ENCODE measurements at regions not wholly inside any gene's neighbourhood (a gene's known extent, or its start where the extent isn't known, plus 50 kb on each side); places are given as distances from the start of the nearest gene placed in this dataset.
"Not testable (repeated sequence)": the region's sequence is repeated elsewhere in the genome, so short reads cannot be mapped to it uniquely, and the experiment has no call there.

DNA sequence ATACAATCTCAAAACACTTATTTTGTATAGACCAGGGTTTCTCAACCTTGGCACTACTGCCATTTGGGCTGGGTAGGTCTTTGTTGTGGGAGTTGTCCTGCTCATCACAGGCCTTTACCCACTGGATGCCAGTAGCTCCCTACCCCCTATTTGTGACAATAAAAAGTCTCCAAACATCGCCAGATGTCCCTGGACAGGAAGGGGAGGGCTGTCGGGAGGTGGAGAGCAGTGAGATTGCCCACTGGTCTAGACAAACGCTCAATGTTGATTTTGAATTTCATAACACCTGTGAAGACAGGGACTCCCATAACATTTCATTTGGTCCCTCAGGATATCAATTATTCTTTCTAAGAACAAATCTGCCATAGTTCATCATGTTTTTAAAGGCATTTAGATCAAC is 151.7 kb upstream of the PTPRG start:
- WGBS, 2 donors: 72 to 83% methylated on average over 3 of the region's 3 CpGs
- no peaks in the 10 kb centered on the region for H3K4me1 ChIP-seq (ENCODE audit: control insufficient read depth in 5 of 5, insufficient read depth in 5 of 5, low read length in 5 of 5)
- H3K27me3 ChIP-seq (ENCODE audit: control insufficient read depth in 3 of 3, insufficient read depth in 3 of 3, low read length in 2 of 3): no peaks in the 10 kb centered on the region
- H3K4me3 ChIP-seq: no peak overlapping the region
- no peak for ATAC-seq (ENCODE audit: insufficient read depth, low FRiP score)
- no peak for DNase-seq
- no peaks in the 10 kb centered on the region for H3K9me3 ChIP-seq (ENCODE audit: control insufficient read depth in 4 of 4, insufficient read depth in 3 of 4, low read length in 3 of 4)
- TF ChIP-seq, protein P1, sequence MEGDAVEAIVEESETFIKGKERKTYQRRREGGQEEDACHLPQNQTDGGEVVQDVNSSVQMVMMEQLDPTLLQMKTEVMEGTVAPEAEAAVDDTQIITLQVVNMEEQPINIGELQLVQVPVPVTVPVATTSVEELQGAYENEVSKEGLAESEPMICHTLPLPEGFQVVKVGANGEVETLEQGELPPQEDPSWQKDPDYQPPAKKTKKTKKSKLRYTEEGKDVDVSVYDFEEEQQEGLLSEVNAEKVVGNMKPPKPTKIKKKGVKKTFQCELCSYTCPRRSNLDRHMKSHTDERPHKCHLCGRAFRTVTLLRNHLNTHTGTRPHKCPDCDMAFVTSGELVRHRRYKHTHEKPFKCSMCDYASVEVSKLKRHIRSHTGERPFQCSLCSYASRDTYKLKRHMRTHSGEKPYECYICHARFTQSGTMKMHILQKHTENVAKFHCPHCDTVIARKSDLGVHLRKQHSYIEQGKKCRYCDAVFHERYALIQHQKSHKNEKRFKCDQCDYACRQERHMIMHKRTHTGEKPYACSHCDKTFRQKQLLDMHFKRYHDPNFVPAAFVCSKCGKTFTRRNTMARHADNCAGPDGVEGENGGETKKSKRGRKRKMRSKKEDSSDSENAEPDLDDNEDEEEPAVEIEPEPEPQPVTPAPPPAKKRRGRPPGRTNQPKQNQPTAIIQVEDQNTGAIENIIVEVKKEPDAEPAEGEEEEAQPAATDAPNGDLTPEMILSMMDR (IDR thresholded peaks at IDR 0.05; ENCODE audit: control extremely low read depth, extremely low read depth): no peak
- no peaks in the 10 kb centered on the region for H3K36me3 ChIP-seq (ENCODE audit: control insufficient read depth in 4 of 4, insufficient read depth in 4 of 4, low read length in 4 of 4)
- no peak overlapping the region for H3K9ac ChIP-seq (ENCODE audit: insufficient read depth in 1 of 2, low read length in 2 of 2)
- H3K27ac ChIP-seq (ENCODE audit: low read depth in 1 of 2, low read length in 1 of 2): no peak overlapping the region

- not testable (repeated sequence) for H3K4me3 ChIP-seq; H3K4me1 ChIP-seq (ENCODE audit: control insufficient read depth in 5 of 5, insufficient read depth in 5 of 5, low read length in 5 of 5); H3K27me3 ChIP-seq (ENCODE audit: control insufficient read depth in 3 of 3, insufficient read depth in 3 of 3, low read length in 2 of 3); H3K9me3 ChIP-seq (ENCODE audit: control insufficient read depth in 4 of 4, insufficient read depth in 3 of 4, low read length in 3 of 4); H3K36me3 ChIP-seq (ENCODE audit: control insufficient read depth in 4 of 4, insufficient read depth in 4 of 4, low read length in 4 of 4); ATAC-seq (ENCODE audit: insufficient read depth, low FRiP score); H3K27ac ChIP-seq (ENCODE audit: low read depth in 1 of 2, low read length in 1 of 2); DNase-seq; H3K9ac ChIP-seq (ENCODE audit: insufficient read depth in 1 of 2, low read length in 2 of 2)
- 83 to 94% methylated on average over 4 of the region's 4 CpGs for WGBS, 2 donors
Observed at GRCh38 chr3:61410358-61410757, 151.0 kb upstream of the PTPRG start.

DNA sequence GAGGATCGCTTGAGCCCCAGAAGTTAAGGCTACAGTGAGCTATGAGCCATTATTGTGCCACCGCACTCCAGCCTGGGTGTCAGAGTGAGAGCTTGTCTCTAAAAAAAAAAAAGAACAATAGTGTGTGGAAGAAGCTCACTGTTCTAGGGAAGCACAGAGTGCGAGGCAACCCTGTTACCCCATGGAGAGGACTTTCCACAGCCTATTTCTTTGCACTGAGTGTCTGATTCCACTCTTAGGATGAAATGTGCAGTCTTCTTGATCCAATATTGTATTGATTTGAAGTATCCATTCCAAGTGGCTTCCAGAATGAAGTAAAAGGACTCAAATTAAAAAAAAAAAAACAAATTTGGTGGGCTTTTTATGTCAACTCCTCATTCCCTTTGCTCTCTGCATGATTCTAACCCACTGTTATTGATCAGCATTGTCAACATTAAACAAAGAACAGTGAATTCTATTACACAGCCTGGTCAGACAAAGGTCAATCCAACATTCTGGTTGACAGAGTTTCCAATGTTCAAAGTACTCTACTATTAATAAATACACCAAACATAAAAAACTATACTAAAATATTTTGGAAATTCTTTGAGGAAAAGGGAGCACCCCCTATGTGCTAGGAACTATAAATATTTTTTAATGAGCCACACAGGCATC is 150.2 kb upstream of the PTPRG start:
- Histone ChIP-seq H3K9ac (ENCODE audit: insufficient read depth in 1 of 2, low read length in 2 of 2) (no peak overlapping the region), H3K9me3 (ENCODE audit: control insufficient read depth in 4 of 4, insufficient read depth in 3 of 4, low read length in 3 of 4) (no peaks in the 10 kb centered on the region), H3K27me3 (ENCODE audit: control insufficient read depth in 3 of 3, insufficient read depth in 3 of 3, low read length in 2 of 3) (no peaks in the 10 kb centered on the region), H3K36me3 (ENCODE audit: control insufficient read depth in 4 of 4, insufficient read depth in 4 of 4, low read length in 4 of 4) (no peaks in the 10 kb centered on the region), H3K27ac (ENCODE audit: low read depth in 1 of 2, low read length in 1 of 2) (no peak overlapping the region), H3K4me1 (ENCODE audit: control insufficient read depth in 5 of 5, insufficient read depth in 5 of 5, low read length in 5 of 5) (no peaks in the 10 kb centered on the region), H3K4me3 (no peak overlapping the region)
- 91 to 96% methylated on average over 3 of the region's 3 CpGs for WGBS, 2 donors
- DNase-seq: no peak
- ATAC-seq (ENCODE audit: insufficient read depth, low FRiP score): no peak
- TF ChIP-seq, protein P1 (IDR thresholded peaks at IDR 0.05; ENCODE audit: control extremely low read depth, extremely low read depth): no peak

DNA sequence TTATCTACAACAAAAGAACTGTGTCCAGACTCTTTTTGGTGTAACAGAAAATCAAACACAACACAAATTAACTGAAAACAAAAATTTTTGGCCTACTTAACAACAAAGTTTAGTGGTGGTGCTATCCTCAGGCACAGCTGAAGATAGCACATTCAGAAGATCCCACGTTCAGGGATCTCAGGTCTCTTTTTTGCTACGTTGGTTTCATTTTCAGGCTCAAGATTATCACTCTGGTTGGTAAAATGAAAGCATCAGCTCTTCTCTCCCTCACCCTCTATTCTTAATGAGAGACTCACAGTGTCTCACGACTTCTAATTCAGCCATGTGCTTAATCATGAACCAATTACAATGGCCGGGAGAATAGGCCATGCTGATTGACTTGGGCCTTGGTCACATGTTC is 146.9 kb upstream of the PTPRG start:
- no peak overlapping the region for H3K27ac ChIP-seq (ENCODE audit: low read depth in 1 of 2, low read length in 1 of 2)
- H3K4me1 ChIP-seq (ENCODE audit: control insufficient read depth in 5 of 5, insufficient read depth in 5 of 5, low read length in 5 of 5): no peaks in the 10 kb centered on the region
- no peaks in the 10 kb centered on the region for H3K9me3 ChIP-seq (ENCODE audit: control insufficient read depth in 4 of 4, insufficient read depth in 3 of 4, low read length in 3 of 4)
- H3K9ac ChIP-seq (ENCODE audit: insufficient read depth in 1 of 2, low read length in 2 of 2): no peak overlapping the region
- no peaks in the 10 kb centered on the region for H3K27me3 ChIP-seq (ENCODE audit: control insufficient read depth in 3 of 3, insufficient read depth in 3 of 3, low read length in 2 of 3)
- no peak overlapping the region for H3K4me3 ChIP-seq
- H3K36me3 ChIP-seq (ENCODE audit: control insufficient read depth in 4 of 4, insufficient read depth in 4 of 4, low read length in 4 of 4): no peaks in the 10 kb centered on the region
- WGBS, 2 donors: 82 to 90% methylated on average over 4 of the region's 4 CpGs
- ATAC-seq (ENCODE audit: insufficient read depth, low FRiP score) (no peak), DNase-seq (no peak)
- TF ChIP-seq, protein P1 (IDR thresholded peaks at IDR 0.05; ENCODE audit: control extremely low read depth, extremely low read depth): no peak

Data from lung (tissue), 11 donors.